ENCODE measurements at regions not wholly inside any gene's neighbourhood (a gene's known extent, or its start where the extent isn't known, plus 50 kb on each side); places are given as distances from the start of the nearest gene placed in this dataset.

DNA sequence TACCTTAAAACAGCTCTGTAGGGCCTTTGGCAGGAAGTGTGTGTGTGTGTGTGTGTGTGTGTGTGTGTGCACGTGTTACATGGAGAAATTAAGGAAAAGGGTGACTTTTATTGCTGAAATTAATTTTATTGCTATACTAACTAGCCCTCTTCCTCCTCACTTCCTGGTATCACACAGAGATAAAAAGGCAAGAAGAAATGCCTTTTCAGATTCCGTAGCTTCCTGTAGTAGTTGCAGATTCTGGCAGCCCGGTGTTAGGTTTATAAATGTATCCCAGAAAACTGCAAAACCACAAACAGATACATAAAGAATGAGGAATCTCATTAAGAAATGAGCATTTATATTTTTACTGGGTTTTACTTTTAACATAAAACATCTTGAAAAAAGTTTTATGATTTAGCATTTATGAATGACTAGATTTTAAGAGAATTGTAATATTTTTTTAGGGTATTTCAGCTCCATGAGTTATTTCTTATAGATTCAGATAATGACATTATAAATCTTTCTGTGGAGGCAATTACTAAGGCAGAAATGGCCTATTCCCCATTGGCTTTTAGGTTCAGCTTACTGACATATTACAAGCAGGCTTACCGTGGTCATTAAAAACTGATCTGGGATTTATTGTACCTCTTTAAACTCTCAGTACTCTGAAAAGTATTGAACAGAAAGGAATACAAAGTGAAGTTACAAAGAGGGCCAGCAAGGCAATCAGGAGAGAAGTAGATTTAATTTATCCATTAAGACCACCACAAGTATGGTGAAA is 249.1 kb upstream of the TSHZ2 start:
- BruUV-seq (replicated peaks): no TSS peak
- in situ Hi-C loops (cut with HindIII; ENCODE audit: extremely low pct_ligation_motif_present, low pct_unique_long_range_greater_than_20kb): no loop called here
- POLR2A ChIA-PET: no interaction called here
- no peaks in the 10 kb centered on the region for H3K36me3 ChIP-seq (replicated peaks in 1 of 2; ENCODE audit: control insufficient read depth in 1 of 2, insufficient read depth in 2 of 2, low read length in 2 of 2)
- H3K79me2 ChIP-seq (ENCODE audit: insufficient read depth, low read length): no peaks in the 10 kb centered on the region
- CTCF ChIA-PET (ENCODE audit: low intra/inter-chr PET ratio, low total read pairs): no interaction called here
- ATAC-seq: no peak
- H2AFZ ChIP-seq (ENCODE audit: low read length): no peak overlapping the region
- no peak overlapping the region for H3K9ac ChIP-seq (ENCODE audit: insufficient read depth, low read depth, low read length)
- no peak for TF ChIP-seq MAF1 (CRISPR knock-in tag; IDR thresholded peaks at IDR 0.05; ENCODE audit: borderline replicate concordance)
- TF ChIP-seq, protein P1, sequence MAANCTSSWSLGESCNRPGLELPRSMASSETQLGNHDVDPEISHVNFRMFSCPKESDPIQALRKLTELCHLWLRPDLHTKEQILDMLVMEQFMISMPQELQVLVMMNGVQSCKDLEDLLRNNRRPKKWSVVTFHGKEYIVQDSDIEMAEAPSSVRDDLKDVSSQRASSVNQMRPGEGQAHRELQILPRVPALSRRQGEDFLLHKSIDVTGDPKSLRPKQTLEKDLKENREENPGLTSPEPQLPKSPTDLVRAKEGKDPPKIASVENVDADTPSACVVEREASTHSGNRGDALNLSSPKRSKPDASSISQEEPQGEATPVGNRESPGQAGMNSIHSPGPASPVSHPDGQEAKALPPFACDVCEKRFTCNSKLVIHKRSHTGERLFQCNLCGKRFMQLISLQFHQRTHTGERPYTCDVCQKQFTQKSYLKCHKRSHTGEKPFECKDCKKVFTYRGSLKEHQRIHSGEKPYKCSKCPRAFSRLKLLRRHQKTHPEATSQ (CRISPR knock-in tag; IDR thresholded peaks at IDR 0.05; ENCODE audit: borderline replicate concordance): no peak
- TF ChIP-seq, protein P2, sequence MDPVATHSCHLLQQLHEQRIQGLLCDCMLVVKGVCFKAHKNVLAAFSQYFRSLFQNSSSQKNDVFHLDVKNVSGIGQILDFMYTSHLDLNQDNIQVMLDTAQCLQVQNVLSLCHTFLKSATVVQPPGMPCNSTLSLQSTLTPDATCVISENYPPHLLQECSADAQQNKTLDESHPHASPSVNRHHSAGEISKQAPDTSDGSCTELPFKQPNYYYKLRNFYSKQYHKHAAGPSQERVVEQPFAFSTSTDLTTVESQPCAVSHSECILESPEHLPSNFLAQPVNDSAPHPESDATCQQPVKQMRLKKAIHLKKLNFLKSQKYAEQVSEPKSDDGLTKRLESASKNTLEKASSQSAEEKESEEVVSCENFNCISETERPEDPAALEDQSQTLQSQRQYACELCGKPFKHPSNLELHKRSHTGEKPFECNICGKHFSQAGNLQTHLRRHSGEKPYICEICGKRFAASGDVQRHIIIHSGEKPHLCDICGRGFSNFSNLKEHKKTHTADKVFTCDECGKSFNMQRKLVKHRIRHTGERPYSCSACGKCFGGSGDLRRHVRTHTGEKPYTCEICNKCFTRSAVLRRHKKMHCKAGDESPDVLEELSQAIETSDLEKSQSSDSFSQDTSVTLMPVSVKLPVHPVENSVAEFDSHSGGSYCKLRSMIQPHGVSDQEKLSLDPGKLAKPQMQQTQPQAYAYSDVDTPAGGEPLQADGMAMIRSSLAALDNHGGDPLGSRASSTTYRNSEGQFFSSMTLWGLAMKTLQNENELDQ (CRISPR knock-in tag; IDR thresholded peaks at IDR 0.05; ENCODE audit: borderline replicate concordance): no peak
- no peak for TF ChIP-seq NAIF1 (CRISPR knock-in tag; IDR thresholded peaks at IDR 0.05; ENCODE audit: borderline replicate concordance)
- no peak for TF ChIP-seq KMT2B (CRISPR knock-in tag; IDR thresholded peaks at IDR 0.05)
- no peak for TF ChIP-seq ZNF282 (IDR thresholded peaks at IDR 0.05; ENCODE audit: partially characterized antibody)
- TF ChIP-seq GPN1 (CRISPR knock-in tag; IDR thresholded peaks at IDR 0.05; ENCODE audit: borderline replicate concordance): no peak
- TF ChIP-seq ZNF234 (CRISPR knock-in tag; conservative IDR thresholded peaks at IDR 0.05): no peak
- TF ChIP-seq, protein P3, sequence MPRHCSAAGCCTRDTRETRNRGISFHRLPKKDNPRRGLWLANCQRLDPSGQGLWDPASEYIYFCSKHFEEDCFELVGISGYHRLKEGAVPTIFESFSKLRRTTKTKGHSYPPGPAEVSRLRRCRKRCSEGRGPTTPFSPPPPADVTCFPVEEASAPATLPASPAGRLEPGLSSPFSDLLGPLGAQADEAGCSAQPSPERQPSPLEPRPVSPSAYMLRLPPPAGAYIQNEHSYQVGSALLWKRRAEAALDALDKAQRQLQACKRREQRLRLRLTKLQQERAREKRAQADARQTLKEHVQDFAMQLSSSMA (CRISPR knock-in tag; IDR thresholded peaks at IDR 0.05): no peak
- no peak for TF ChIP-seq ELF4 (CRISPR knock-in tag; IDR thresholded peaks at IDR 0.05; ENCODE audit: borderline replicate concordance)
- TF ChIP-seq ZNF709 (CRISPR knock-in tag; IDR thresholded peaks at IDR 0.05): no peak
- TF ChIP-seq, protein P4, sequence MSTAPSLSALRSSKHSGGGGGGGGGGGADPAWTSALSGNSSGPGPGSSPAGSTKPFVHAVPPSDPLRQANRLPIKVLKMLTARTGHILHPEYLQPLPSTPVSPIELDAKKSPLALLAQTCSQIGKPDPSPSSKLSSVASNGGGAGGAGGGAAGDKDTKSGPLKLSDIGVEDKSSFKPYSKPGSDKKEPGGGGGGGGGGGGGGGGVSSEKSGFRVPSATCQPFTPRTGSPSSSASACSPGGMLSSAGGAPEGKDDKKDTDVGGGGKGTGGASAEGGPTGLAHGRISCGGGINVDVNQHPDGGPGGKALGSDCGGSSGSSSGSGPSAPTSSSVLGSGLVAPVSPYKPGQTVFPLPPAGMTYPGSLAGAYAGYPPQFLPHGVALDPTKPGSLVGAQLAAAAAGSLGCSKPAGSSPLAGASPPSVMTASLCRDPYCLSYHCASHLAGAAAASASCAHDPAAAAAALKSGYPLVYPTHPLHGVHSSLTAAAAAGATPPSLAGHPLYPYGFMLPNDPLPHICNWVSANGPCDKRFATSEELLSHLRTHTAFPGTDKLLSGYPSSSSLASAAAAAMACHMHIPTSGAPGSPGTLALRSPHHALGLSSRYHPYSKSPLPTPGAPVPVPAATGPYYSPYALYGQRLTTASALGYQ (CRISPR knock-in tag; IDR thresholded peaks at IDR 0.05): no peak
- TF ChIP-seq, protein P5, sequence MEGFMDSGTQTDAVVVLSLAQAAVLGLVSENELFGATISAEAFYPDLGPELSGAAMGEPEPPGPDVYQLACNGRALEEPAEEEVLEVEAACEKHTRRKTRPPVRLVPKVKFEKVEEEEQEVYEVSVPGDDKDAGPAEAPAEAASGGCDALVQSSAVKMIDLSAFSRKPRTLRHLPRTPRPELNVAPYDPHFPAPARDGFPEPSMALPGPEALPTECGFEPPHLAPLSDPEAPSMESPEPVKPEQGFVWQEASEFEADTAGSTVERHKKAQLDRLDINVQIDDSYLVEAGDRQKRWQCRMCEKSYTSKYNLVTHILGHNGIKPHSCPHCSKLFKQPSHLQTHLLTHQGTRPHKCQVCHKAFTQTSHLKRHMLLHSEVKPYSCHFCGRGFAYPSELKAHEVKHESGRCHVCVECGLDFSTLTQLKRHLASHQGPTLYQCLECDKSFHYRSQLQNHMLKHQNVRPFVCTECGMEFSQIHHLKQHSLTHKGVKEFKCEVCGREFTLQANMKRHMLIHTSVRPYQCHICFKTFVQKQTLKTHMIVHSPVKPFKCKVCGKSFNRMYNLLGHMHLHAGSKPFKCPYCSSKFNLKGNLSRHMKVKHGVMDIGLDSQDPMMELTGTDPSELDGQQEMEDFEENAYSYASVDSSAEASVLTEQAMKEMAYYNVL (CRISPR knock-in tag; IDR thresholded peaks at IDR 0.05; ENCODE audit: borderline replicate concordance): no peak
- TF ChIP-seq ZNF530 (CRISPR knock-in tag; IDR thresholded peaks at IDR 0.05; ENCODE audit: low read depth): no peak
- no peak for TF ChIP-seq RAD21 (CRISPR knock-in tag; IDR thresholded peaks at IDR 0.05)
- TF ChIP-seq ZNF777 (CRISPR knock-in tag; IDR thresholded peaks at IDR 0.05): no peak
- no peaks in the 10 kb centered on the region for H3K27me3 ChIP-seq (ENCODE audit: control insufficient read depth in 1 of 2, insufficient read depth in 2 of 2, low read length in 2 of 2)
- no peak overlapping the region for H3K4me3 ChIP-seq (replicated peaks in 1 of 3; ENCODE audit: insufficient read depth in 1 of 3, low read depth in 2 of 3, low read length in 3 of 3)
- intact Hi-C loops (cut with micrococcal nuclease; ENCODE audit: unreplicated experiment): no loop called here
- H3K27ac ChIP-seq (ENCODE audit: extremely low read length, insufficient read depth, low read length): no peak overlapping the region
- no peaks in the 10 kb centered on the region for H3K4me1 ChIP-seq (ENCODE audit: insufficient read depth, low read length)
- no peak for FAIRE-seq
- DNase-seq (ENCODE audit: low spot score): no peak
- no peak overlapping the region for H3K4me2 ChIP-seq (ENCODE audit: low read depth, low read length)
- no peaks in the 10 kb centered on the region; the same call in 1 of the 2 replicates for H3K9me3 ChIP-seq (ENCODE audit: low read length)
- no peaks in the 10 kb centered on the region for H4K20me1 ChIP-seq (ENCODE audit: insufficient read depth, low read length)
- 35% methylated on average over 4 of the region's 4 CpGs for WGBS (ENCODE audit: low lambda C conversion rate)
